OCI-LY1 (cell line): ENCODE measurements at regions not wholly inside any gene's neighbourhood (a gene's known extent, or its start where the extent isn't known, plus 50 kb on each side); places are given as distances from the start of the nearest gene placed in this dataset.

Experiments used
- H2AFZ ChIP-seq: fragments of 200-600 bp; sonication (generic), shearing (Covaris generic); 2 replicates; pipeline ENCODE4 v1.6.0; 2014; ENCODE audit warnings: antibody characterized with exemption, mild to moderate bottlenecking, low read length
- H3F3A ChIP-seq: fragments of 200-600 bp; sonication (generic), shearing (Covaris generic); 2 replicates; pipeline ENCODE4 v1.6.0; 2014; ENCODE audit warnings: mild to moderate bottlenecking, antibody characterized with exemption, low read length, moderate library complexity; ENCODE audit not compliant: insufficient read depth
- H3K27ac ChIP-seq: fragments of 200-600 bp; sonication (generic); 2 replicates; pipeline ENCODE4 v1.5.1; 2014; ENCODE audit warnings: low read length, mixed run types, mild to moderate bottlenecking, low read depth; ENCODE audit not compliant: poor library complexity, severe bottlenecking
- H3K27me3 ChIP-seq: fragments of 200-600 bp; sonication (generic); 2 replicates; pipeline ENCODE4 v1.6.0; 2014; ENCODE audit warnings: antibody characterized with exemption, mild to moderate bottlenecking, low read length, moderate library complexity; ENCODE audit not compliant: insufficient read depth
- H3K36me3 ChIP-seq: fragments of 200-600 bp; sonication (generic); 2 replicates; pipeline ENCODE4 v1.6.1; 2014; ENCODE audit warnings: mild to moderate bottlenecking, antibody characterized with exemption, low read length, moderate library complexity, mixed read lengths; ENCODE audit not compliant: insufficient read depth
- H3K4me1 ChIP-seq: fragments of 200-600 bp; sonication (generic); 2 replicates; pipeline ENCODE4 v1.5.1; 2014; ENCODE audit warnings: mild to moderate bottlenecking, low read length, moderate library complexity; ENCODE audit not compliant: insufficient read depth, severe bottlenecking
- H3K4me2 ChIP-seq: fragments of 200-600 bp; sonication (generic), shearing (Covaris generic); 2 replicates; pipeline ENCODE4 v1.6.1; 2014; ENCODE audit warnings: low read length
- H3K4me3 ChIP-seq: fragments of 200-600 bp; sonication (generic); 2 replicates; pipeline ENCODE4 v1.5.1; 2014; ENCODE audit warnings: low read length, low read depth, mild to moderate bottlenecking, mixed read lengths; ENCODE audit not compliant: poor library complexity, severe bottlenecking
- H3K79me2 ChIP-seq: fragments of 200-600 bp; shearing (Covaris generic); 2 replicates; pipeline ENCODE4 v1.6.1; 2016; ENCODE audit warnings: mixed run types, low read length, mixed read lengths; ENCODE audit not compliant: insufficient read depth
- H3K9ac ChIP-seq: fragments of 200-600 bp; sonication (generic), shearing (Covaris generic); 2 replicates; pipeline ENCODE4 v1.6.1; 2014; ENCODE audit warnings: mild to moderate bottlenecking, low read length, mixed read lengths
- H3K9me2 ChIP-seq: fragments of 200-600 bp; sonication (generic), shearing (Covaris generic); 2 replicates; pipeline ENCODE4 v1.6.1; 2014; ENCODE audit warnings: low read depth, mild to moderate bottlenecking, low read length, mixed read lengths
- H3K9me3 ChIP-seq: fragments of 200-600 bp; shearing (Covaris generic); 2 replicates; pipeline ENCODE4 v1.6.1; 2014; ENCODE audit warnings: low read length, mixed read lengths
- H4K20me1 ChIP-seq: fragments of 200-600 bp; sonication (generic), shearing (Covaris generic); 2 replicates; pipeline ENCODE4 v1.6.0; 2016; ENCODE audit warnings: mild to moderate bottlenecking, low read length; ENCODE audit not compliant: insufficient read depth
- CTCF ChIP-seq: fragments of 200-600 bp; sonication (generic), shearing (Covaris generic); IDR thresholded peaks from 2 replicates; pipeline ENCODE4 v1.5.1; 2017; ENCODE audit warnings: mild to moderate bottlenecking, antibody characterized with exemption, low read length, moderate library complexity, mixed read lengths
- EZH2 ChIP-seq: fragments of 200-600 bp; sonication (generic), shearing (Covaris generic); IDR thresholded peaks from 2 replicates; pipeline ENCODE4 v1.8.0; 2017; ENCODE audit warnings: borderline replicate concordance, mixed run types, mild to moderate bottlenecking, antibody characterized with exemption, low read length, moderate library complexity, mixed read lengths

GRCh38 chr7:34389332-34390078 is 268.5 kb upstream of the NPSR1 start:
- no peaks in the 10 kb centered on the region for H3K9me3 ChIP-seq
- H3K9me2 ChIP-seq = no peaks in the 10 kb centered on the region
- H3K9ac ChIP-seq = no peak overlapping the region
- no peak overlapping the region for H3K4me3 ChIP-seq
- H3K79me2 ChIP-seq = no peaks in the 10 kb centered on the region
- TF ChIP-seq CTCF (peak; percentile 38; the same call in 1 of the 2 replicates), EZH2 (no peak)
- no peak overlapping the region for H3K27ac ChIP-seq
- no peaks in the 10 kb centered on the region for H3K27me3 ChIP-seq
- no peaks in the 10 kb centered on the region for H3F3A ChIP-seq
- H3K36me3 ChIP-seq = no peaks in the 10 kb centered on the region
- no peak overlapping the region for H3K4me2 ChIP-seq
- H2AFZ ChIP-seq = no peak overlapping the region
- H4K20me1 ChIP-seq = no peaks in the 10 kb centered on the region
- no peaks in the 10 kb centered on the region for H3K4me1 ChIP-seq

GRCh38 chr7:34390103-34390502 is 267.9 kb upstream of the NPSR1 start:
- Histone ChIP-seq H2AFZ (no peak overlapping the region), H3K4me1 (no peaks in the 10 kb centered on the region), H3K27me3 (no peaks in the 10 kb centered on the region), H4K20me1 (no peaks in the 10 kb centered on the region), H3K36me3 (no peaks in the 10 kb centered on the region), H3F3A (no peaks in the 10 kb centered on the region), H3K9me3 (no peaks in the 10 kb centered on the region), H3K9me2 (no peaks in the 10 kb centered on the region), H3K4me2 (no peak overlapping the region), H3K79me2 (no peaks in the 10 kb centered on the region), H3K9ac (no peak overlapping the region), H3K4me3 (no peak overlapping the region), H3K27ac (no peak overlapping the region)
- TF ChIP-seq EZH2 (no peak), CTCF (no peak; the same call in 1 of the 2 replicates)

GRCh38 chr7:34392972-34393371 is 265.0 kb upstream of the NPSR1 start:
- H3F3A ChIP-seq = no peaks in the 10 kb centered on the region
- H3K27me3 ChIP-seq = no peaks in the 10 kb centered on the region
- H3K9me3 ChIP-seq = no peaks in the 10 kb centered on the region
- H3K4me3 ChIP-seq = no peak overlapping the region
- no peak overlapping the region for H3K4me2 ChIP-seq
- no peak overlapping the region for H3K27ac ChIP-seq
- H3K9ac ChIP-seq = no peak overlapping the region
- H2AFZ ChIP-seq = no peak overlapping the region
- no peaks in the 10 kb centered on the region for H3K9me2 ChIP-seq
- no peaks in the 10 kb centered on the region for H3K4me1 ChIP-seq
- H3K36me3 ChIP-seq = no peaks in the 10 kb centered on the region
- TF ChIP-seq CTCF (no peak), EZH2 (no peak)
- H4K20me1 ChIP-seq = no peaks in the 10 kb centered on the region
- H3K79me2 ChIP-seq = no peaks in the 10 kb centered on the region
